HG02642 (cell line): ENCODE measurements at regions not wholly inside any gene's neighbourhood (a gene's known extent, or its start where the extent isn't known, plus 50 kb on each side); places are given as distances from the start of the nearest gene placed in this dataset.
"Not testable (repeated sequence)": the region's sequence is repeated elsewhere in the genome, so short reads cannot be mapped to it uniquely, and the experiment has no call there.

Experiments used
- ATAC-seq: cut with Tn5 transposase; IDR thresholded peaks from one replicate; pipeline ENCODE4 v1.9.1; 2021; ENCODE audit warnings: mild to moderate bottlenecking; ENCODE audit not compliant: unreplicated experiment, poor library complexity

- no peak for ATAC-seq
Observed at GRCh38 chr13:47892374-47892773, 108.7 kb downstream of the SUCLA2 start.

DNA sequence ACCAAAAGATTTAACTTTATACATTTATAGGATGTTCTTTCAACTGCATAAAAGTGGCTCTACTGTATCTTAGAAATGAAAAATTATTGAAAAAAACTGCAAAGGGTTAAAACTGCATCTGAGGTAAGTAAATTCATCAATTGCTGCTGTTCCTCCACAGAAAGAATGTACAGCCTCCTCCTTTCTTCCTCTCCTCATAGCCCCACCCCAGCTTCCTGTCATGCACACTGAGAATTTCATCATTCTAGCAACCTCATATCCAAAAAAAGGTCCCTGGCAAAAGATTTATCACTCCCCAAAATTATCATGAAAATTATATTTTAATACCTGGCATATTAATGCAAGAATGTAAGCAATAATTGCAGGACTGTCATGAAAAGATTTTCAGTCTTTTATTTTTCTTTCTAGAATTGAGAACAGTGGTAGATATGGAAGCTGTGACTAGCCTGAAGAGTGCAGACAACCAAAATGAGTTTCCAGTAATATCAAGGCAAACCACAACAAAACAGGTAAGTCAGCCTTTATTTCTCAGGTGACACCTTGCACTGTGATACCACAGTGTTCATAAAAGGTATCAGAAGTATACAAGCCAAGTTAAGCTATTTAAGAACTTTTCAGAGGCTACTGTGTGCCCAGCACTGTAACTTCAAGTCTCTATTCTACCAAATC lies 110.8 kb downstream of the SUCLA2 start:
- ATAC-seq = no peak

GRCh38 chr13:47886314-47886713 lies 114.8 kb downstream of the SUCLA2 start:
- ATAC-seq = no peak

DNA sequence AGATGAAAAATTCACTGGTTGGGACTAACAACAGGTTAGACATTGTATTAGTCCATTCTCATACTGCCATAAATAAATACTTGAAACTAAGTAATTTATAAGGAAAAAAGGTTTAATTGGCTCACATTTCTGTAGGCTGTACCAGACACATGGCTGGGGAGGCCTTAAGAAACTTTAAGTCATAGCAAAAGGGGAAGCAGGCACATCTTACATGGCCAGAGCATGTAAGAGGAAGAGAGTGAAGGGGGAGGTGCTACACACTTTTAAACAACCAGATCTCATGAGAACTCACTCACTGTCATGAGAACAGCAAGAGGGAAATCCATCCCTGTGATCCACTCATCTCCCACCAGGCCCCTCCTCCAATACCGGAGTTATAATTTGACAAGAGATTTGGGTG lies 125.9 kb downstream of the SUCLA2 start:
- ATAC-seq = no peak

DNA sequence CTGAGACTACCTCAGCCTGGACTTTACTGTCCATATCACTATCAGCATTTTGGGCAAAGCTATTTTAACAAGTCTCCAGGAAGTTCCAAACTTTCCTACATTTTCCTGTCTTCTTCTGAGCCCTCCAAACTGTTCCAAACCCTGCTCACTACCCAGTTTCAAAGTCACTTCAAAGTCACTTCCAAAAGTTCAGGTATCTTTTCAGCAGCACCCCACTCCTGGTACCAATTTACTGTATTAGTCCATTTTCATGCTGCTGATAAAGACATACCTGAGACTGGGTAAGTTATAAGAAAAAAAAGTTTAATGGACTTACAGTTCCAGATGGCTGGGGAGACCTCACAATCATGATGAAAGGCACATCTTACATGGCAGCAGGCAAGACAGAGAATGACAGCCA lies 127.1 kb downstream of the SUCLA2 start:
- not testable (repeated sequence) for ATAC-seq

GRCh38 chr13:47873319-47873718 lies 127.8 kb downstream of the SUCLA2 start:
- not testable (repeated sequence) for ATAC-seq

- ATAC-seq = no peak
Observed at GRCh38 chr13:47869776-47870175, 131.3 kb downstream of the SUCLA2 start.

- ATAC-seq = no peak
Observed at GRCh38 chr13:47865883-47866282, 135.2 kb downstream of the SUCLA2 start.

DNA sequence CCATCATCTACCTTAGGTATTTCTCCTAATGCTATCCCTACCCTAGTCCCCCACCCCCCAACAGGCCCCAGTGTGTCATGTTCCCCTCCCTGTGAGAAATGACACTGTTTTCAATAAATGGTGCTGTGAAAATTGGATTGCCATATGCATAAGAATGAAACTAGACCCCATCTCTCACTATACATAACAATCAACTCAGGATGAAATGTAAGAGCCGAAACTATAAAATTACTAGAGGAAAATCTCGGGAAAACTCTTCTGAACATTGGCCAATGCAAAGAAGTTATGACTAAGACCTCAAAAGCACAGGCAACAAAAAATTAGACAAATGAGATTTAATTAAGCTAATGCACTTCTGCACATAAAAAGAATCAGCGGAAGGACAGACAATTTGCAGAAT lies 138.2 kb downstream of the SUCLA2 start:
- ATAC-seq = no peak

DNA sequence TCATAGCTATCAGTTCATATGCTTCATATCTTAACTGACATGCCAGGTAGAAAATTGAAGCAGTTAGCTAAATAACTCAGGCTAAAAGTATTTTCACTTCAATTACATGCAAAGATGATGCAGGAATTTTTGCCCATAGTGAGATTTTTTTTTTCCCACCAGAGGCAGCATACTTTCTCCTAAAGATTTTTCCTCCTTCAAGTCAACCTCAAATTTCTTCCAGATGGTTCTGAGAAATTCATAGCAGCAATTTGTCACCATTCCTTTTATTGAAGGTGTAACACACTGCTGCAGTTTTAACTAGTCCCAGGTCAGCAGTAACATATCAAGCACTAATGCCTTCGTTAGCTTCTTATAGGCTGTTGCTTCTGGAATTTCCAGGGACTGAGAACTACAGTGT lies 141.9 kb downstream of the SUCLA2 start:
- no peak for ATAC-seq

DNA sequence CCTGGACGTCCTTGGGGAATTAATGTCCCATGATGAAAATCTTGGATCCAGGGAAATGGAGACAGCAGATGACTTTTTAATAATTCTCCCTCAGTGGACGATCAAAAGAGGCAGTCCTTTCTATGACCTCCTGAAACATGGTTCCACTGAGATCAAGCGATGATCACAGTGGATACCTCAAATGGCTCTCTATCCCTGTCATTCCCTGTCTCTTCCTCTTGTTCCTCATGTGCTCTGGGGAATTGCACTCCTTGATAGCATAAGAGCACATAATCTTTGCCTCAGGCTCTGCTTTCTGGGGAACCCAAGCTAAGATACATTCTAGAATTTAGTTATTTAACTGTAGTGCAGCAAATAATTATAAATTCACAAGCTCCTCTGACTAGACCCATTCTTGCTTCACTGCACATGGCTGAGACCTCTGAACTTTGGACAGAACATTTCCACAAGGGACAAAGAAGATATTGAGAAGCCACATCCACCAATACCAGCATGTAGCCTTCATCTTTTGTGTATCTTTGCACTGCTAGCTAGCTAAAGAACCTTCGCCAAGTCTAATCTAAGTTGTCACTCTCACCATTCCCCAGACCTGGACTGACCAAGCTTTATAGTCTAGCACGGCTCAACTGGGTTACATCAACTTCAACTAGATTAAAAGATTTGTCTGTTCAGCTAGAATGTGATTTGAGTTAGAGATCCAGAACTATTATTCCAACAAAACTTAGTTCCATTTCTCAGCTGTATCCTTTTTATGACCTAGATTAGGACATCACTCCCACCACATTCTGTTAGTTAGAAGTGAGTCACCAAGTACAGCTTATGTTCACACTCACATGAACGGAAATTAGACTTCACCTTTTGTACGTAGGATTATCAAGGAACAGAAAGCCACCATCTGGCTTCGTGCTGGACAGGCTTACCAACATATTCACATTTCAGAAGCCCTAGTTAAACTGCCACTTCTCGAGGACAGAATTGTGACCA lies 142.7 kb downstream of the SUCLA2 start:
- no peak for ATAC-seq

GRCh38 chr13:47853236-47853635 lies 147.8 kb downstream of the SUCLA2 start:
- no peak for ATAC-seq

DNA sequence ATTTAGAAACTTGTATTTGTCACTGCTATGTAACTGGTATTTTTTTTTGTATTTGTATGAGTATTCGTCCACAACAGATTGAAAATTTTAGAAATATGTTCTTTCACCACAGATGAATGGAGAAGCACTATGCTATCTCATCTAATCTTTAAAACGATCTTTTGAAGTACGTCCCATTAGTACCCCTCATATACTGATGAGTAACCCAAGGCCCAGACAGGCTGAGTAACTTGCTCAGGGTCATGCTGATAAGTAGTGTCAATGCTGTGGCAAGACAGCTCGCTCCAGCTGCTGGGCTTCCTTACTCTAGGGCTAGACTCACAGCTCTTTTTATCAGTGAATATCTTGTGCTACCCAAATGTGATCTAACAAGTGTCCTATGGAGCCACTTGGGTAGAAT lies 154.2 kb downstream of the SUCLA2 start:
- no peak for ATAC-seq

DNA sequence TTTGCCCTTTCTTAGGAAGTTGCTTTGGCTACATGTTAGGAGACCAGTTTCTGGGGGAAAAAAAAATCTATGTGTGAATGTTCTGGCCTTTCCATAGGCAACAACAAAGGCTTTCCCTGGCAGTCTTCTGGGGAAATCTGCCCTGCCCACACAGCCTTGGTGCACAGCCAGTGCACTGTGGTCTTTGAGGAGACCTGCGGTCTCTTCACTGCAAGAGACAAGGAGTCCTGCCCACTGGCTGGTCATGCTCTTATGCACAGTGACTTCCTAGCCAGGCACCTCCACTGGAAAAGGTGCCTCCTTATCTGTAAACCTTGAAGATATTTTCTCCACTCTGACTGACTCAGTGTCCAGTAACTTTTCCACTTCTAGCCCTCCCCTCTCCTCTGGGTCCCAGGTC lies 155.1 kb downstream of the SUCLA2 start:
- ATAC-seq = no peak

DNA sequence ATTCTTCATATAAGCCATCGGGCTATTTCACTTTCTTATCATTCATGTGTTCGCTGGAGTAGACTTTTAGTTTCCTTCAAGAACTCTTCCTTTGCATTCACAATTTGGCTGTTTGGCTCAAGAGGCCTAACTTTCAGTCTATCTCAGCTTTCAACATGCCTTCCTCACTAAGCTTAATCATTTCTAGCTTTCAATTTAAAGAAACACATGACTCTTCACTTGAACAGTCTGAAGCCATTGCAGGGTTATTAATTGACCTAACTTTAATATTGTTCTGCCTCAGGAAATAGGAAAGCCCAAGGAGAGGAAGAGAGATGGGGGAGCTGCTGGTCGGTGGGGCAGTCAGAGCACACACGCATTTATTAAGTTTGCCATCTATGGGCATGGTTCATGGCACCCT lies 158.1 kb downstream of the SUCLA2 start:
- ATAC-seq = no peak

GRCh38 chr13:47841151-47841550 lies 159.9 kb downstream of the SUCLA2 start:
- ATAC-seq = no peak

DNA sequence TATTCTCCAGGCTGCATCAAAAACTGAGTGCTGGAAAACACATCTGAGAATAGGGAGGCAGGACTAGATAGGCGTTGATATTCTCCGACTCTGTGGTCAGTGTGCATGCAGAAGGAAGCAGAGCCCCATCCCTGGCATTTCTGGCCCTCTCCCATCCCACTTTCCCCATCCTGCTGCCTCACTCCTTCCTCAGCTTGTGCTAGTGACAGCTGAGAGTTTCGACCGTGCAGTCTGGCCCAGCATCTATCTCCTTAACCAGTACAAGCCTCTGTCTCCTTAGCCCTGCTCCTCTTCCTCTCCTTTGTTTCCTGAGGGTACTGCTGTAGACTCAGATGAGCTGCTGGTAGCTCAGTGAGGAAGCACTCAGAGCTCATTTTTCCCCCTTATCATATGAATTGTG lies 163.2 kb downstream of the SUCLA2 start:
- ATAC-seq = no peak

GRCh38 chr13:47837104-47837880 lies 163.8 kb downstream of the SUCLA2 start:
- ATAC-seq = no peak

GRCh38 chr13:47835470-47836228 lies 165.4 kb downstream of the SUCLA2 start:
- ATAC-seq = no peak

DNA sequence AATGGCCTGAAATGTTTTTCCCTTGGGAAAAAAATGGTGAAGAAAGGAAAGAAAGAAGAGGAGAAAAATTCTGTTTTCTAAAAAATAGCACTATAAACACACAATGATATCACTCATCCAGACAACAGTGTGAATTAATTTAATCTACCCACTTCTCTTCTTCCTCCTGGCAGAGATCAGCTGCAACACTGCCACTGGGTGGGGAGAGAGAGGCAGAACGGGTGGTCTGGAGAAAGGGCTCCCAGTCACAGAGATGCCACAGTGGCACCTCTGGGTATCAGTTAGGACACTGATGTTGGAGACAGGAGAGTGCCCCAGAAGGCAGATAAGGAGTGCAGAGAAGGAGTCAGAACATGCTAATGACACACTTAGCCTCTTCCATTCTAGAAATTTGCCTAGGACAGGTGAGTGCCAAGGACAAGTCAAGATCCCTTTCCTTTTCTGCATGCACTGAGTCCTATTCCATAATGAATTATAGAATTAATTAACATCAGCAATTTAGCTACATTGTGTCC lies 168.6 kb downstream of the SUCLA2 start:
- ATAC-seq = no peak
